K562 (cell line): ENCODE measurements at regions not wholly inside any gene's neighbourhood (a gene's known extent, or its start where the extent isn't known, plus 50 kb on each side); places are given as distances from the start of the nearest gene placed in this dataset.

Source experiments
- CREM ChIP-seq: IDR thresholded peaks from 2 replicates; pipeline ENCODE4 v1.6.1; 2014; ENCODE audit warnings: antibody characterized with exemption, low read depth
- DNMT1 ChIP-seq: fragments of 450-650 bp; IDR thresholded peaks from 2 replicates; pipeline ENCODE4 v1.6.1; 2016; ENCODE audit warnings: antibody characterized with exemption, mild to moderate bottlenecking
- E2F8 ChIP-seq: fragments of 450-650 bp; IDR thresholded peaks from 2 replicates; pipeline ENCODE4 v1.7.1; 2018; ENCODE audit warnings: mild to moderate bottlenecking, low read depth; ENCODE audit not compliant: partially characterized antibody
- HNRNPL ChIP-seq: fragments of 200-400 bp; formaldehyde crosslinking; IDR thresholded peaks from 2 replicates; pipeline ENCODE4 v1.6.1; 2017; ENCODE audit warnings: low read depth, mild to moderate bottlenecking, low read length
- KAT7 ChIP-seq: sonication (generic); formaldehyde crosslinking; IDR thresholded peaks from 2 replicates; pipeline ENCODE4 v1.8.0; 2022; ENCODE audit warnings: missing genetic modification reagents, mild to moderate bottlenecking, borderline replicate concordance
- LEF1 ChIP-seq: fragments of 450-650 bp; IDR thresholded peaks from 2 replicates; pipeline ENCODE4 v1.6.1; 2016; ENCODE audit warnings: mild to moderate bottlenecking
- MBD1 ChIP-seq: fragments of 250-450 bp; sonication (Bioruptor Pico); IDR thresholded peaks from 2 replicates; pipeline ENCODE4 v1.8.0; 2022; ENCODE audit warnings: inconsistent platforms
- NCOA1 ChIP-seq: fragments of 450-650 bp; IDR thresholded peaks from 2 replicates; pipeline ENCODE4 v1.6.1; 2016; ENCODE audit warnings: low read depth
- NR1H2 ChIP-seq: sonication (generic); formaldehyde crosslinking; IDR thresholded peaks from 2 replicates; pipeline ENCODE4 v1.4.0; 2020; ENCODE audit warnings: mild to moderate bottlenecking, missing genetic modification reagents
- NR2F6 ChIP-seq: fragments of 450-650 bp; formaldehyde crosslinking; IDR thresholded peaks from 2 replicates; pipeline ENCODE4 v1.4.0; 2020; ENCODE audit warnings: mild to moderate bottlenecking
- NR4A1 ChIP-seq, 2 experiments: fragments of 250-450 bp in 1 of 2; fragments of 450-650 bp in 1 of 2; sonication (Bioruptor Pico) in 1 of 2; IDR thresholded peaks; 2 replicates each; pipeline versions ENCODE4 v1.4.0 to v1.6.1; 2016 to 2020; ENCODE audit warnings: mild to moderate bottlenecking in 2 of 2, missing compliant biosample characterization in 1 of 2, missing genetic modification characterization in 1 of 2, moderate library complexity in 1 of 2
- PCBP1 ChIP-seq: fragments of 200-400 bp; formaldehyde crosslinking; IDR thresholded peaks from 2 replicates; pipeline ENCODE4 v1.6.1; 2018; ENCODE audit warnings: mild to moderate bottlenecking, low read depth, low read length; ENCODE audit not compliant: poor library complexity, severe bottlenecking
- PTBP1 ChIP-seq: fragments of 200-400 bp; formaldehyde crosslinking; IDR thresholded peaks from 2 replicates; pipeline ENCODE4 v1.6.1; 2017; ENCODE audit warnings: low read depth, low read length
- PTTG1 ChIP-seq: fragments of 450-650 bp; IDR thresholded peaks from 2 replicates; pipeline ENCODE4 v1.6.1; 2016; ENCODE audit warnings: low read depth, mild to moderate bottlenecking, missing genetic modification characterization, missing compliant biosample characterization
- SNRNP70 ChIP-seq: fragments of 200-400 bp; formaldehyde crosslinking; optimal IDR thresholded peaks from 2 replicates; pipeline ENCODE3; 2017; ENCODE audit warnings: low read depth, low read length
- SUPT5H ChIP-seq: fragments of 450-650 bp; IDR thresholded peaks from 2 replicates; pipeline ENCODE4 v1.6.1; 2016
- ZBTB9 ChIP-seq: fragments of 450-650 bp; formaldehyde crosslinking; IDR thresholded peaks from 2 replicates; pipeline ENCODE4 v1.4.0; 2020; ENCODE audit warnings: mild to moderate bottlenecking, moderate library complexity
- ZFPM2 ChIP-seq: fragments of 250-450 bp; sonication (Bioruptor Pico); IDR thresholded peaks from 2 replicates; pipeline ENCODE4 v1.5.1; 2022; ENCODE audit warnings: mild to moderate bottlenecking
- ZNF512 ChIP-seq: IDR thresholded peaks from 2 replicates; pipeline ENCODE4 v1.6.1; 2016; ENCODE audit warnings: missing genetic modification characterization, missing compliant biosample characterization
- ZNF77 ChIP-seq: fragments of 250-450 bp; sonication (Bioruptor Pico); IDR thresholded peaks from 2 replicates; pipeline ENCODE4 v1.5.0; 2020

- TF ChIP-seq NR1H2: no peak
- no peak; the same call in 1 of the 2 replicates for TF ChIP-seq KAT7
- TF ChIP-seq E2F8: no peak
- TF ChIP-seq NR4A1 (CRISPR knock-in tag; IDR thresholded peaks at IDR 0.05): peak; percentile 62; the same call in 1 of the 2 replicates
- peak; percentile 88 for TF ChIP-seq NR4A1 (tag; IDR thresholded peaks at IDR 0.05)
- TF ChIP-seq SUPT5H: peak; percentile 52; the same call in 1 of the 2 replicates
- TF ChIP-seq MBD1 (CRISPR knock-in tag): peak; percentile 66
- TF ChIP-seq CREM: peak; percentile 63; the same call in 1 of the 2 replicates
- TF ChIP-seq PCBP1: no peak
- TF ChIP-seq ZNF512 (tag): no peak
- TF ChIP-seq LEF1: peak; percentile 73; the same call in 1 of the 2 replicates
- TF ChIP-seq ZBTB9: peak; percentile 69; the same call in 1 of the 2 replicates
- TF ChIP-seq PTTG1: peak; percentile 77
- no peak for TF ChIP-seq ZNF77 (CRISPR knock-in tag)
- peak; percentile 58; the same call in 1 of the 2 replicates for TF ChIP-seq NCOA1
- no peak for TF ChIP-seq DNMT1
- TF ChIP-seq ZFPM2 (CRISPR knock-in tag): peak; percentile 66; the same call in 1 of the 2 replicates
- 0 out of 2 replicates have a peak, but pooled peaks have one; percentile 16 for TF ChIP-seq NR2F6 (CRISPR knock-in tag)
- no peak for TF ChIP-seq SNRNP70
- 0 out of 2 replicates have a peak, but pooled peaks have one; percentile 8 for TF ChIP-seq HNRNPL
- no peak for TF ChIP-seq PTBP1
Measured at GRCh38 chr1:109821831-109822745, 58.4 kb upstream of the EPS8L3 start (continued).
